GM21515 (cell line): ENCODE measurements at regions not wholly inside any gene's neighbourhood (a gene's known extent, or its start where the extent isn't known, plus 50 kb on each side); places are given as distances from the start of the nearest gene placed in this dataset.
"Not testable (repeated sequence)": the region's sequence is repeated elsewhere in the genome, so short reads cannot be mapped to it uniquely, and the experiment has no call there.

ENCODE experiments used
- ATAC-seq: cut with Tn5 transposase; IDR thresholded peaks from one replicate; pipeline ENCODE4 v1.9.1; 2021; ENCODE audit not compliant: unreplicated experiment

DNA sequence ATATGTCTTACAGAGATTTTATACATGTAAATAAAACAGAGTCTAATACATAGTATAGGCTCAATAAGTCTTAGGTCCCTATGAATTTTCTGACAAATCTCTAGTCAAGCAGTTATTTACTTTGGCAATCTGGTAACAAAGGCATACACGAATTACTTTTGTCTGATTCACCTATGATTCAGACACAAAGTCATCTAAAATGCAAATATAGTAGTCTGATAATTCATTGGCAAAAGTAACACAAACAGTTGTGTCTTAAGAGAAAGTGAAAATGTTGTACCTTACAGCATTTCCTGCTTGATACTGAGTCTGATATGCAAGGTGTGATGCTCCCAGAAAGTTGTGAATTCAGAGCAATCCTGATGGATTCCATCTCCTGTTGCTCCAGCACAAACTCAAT is 209.4 kb upstream of the PRSS1 start:
- no peak for ATAC-seq

DNA sequence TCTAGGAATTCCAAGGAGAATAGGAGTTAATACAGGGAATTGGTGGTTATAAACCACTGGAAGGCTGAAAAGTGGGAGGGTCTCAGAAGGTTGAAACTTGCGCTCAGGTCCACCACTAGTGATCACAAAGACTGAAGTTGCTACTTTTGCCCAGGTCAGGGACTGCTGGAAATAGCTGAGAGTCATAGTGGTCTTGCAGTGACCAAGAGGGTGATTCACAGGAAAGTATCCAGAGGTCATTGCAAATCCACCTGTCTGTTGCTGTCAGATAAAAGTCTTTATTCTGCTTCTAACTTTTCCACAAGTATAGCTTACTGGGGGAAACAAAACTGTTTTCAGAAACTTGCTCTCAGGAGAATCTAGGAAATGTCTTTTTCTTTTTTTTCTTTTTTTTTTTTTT is 211.5 kb upstream of the PRSS1 start:
- ATAC-seq, result no peak

DNA sequence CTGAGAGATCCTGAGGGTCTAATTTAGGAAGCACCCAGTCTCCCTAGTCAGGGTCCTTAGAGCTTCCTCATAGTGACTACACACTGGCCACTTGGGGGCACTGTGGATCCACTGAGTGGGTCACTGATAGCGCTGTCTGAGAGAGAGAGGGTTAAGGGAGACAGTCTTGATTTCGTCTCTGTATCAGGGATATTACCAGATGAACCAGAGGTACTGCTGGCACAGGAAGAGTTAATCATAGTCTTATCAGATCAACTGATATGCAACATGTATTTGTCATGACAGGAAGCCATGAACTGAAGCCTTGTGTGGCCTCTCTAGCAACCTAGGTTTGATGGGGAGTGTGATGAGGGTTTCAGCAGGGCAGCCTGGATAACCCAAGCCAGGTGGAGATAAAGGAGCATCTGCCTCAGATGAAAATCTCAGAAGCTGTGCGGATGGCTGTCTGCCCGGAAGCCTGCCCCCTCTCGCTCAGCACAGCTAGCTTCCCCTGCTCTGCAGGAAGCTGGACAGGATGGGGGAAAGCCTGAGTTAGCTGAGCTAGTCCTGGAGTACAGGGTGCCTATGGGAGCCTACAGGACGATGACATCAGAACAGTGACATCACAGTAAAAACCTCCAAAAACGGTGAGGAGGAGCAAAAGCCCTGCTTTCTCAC is 214.0 kb upstream of the PRSS1 start:
- ATAC-seq, result peak; percentile 85

DNA sequence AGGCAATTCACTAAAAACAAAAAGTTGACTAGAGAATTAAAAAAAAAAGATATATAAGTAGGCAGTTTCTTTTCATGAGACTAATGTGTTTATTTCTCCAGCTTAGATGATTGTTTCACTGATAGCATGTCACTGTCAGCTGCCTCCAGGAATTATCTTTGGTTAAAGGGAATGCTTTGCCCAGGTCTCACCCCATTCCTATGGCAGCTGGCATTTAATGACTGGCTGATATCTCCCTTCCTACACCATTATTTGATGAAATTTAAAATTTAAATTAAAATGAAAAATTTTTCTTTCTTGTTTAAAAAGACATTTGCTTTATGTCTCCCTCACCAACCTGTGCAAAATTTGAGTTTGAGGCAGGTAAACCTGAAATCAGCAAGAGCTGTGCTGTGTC is 214.5 kb upstream of the PRSS1 start:
- ATAC-seq, result no peak

DNA sequence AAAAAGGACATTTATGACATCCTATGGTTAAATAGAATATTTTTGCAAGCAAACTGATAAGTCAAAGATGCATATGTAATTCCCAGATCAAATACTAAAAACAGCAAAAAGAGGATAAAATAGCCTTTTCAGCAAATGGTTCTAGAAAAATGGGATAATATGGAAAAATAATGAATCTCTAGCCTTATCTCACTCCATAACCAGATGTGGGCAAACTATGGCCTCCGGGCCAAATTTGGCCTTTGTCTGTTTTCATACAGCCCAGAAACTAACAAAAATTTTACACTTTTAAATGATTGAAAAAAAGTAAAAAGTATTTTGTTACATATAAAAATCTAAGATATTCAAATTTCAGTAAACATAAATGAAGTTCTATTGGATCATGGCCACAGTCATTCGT is 215.4 kb upstream of the PRSS1 start:
- ATAC-seq, result no peak

DNA sequence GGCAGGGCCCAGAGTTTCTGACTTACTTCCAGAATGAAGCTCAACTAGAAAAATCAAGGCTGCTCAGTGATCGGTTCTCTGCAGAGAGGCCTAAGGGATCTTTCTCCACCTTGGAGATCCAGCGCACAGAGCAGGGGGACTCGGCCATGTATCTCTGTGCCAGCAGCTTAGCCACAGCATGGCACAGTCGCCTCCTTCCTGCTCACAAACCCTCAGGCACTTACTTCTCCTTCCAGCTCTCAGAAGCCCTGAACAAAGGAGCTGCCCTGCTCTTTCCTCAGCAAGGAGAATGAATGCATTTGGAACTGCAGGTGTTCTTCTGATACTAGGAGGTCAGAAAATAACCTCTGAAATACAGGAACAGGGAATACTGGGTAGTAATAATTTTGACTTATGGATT is 219.7 kb upstream of the PRSS1 start:
- no peak for ATAC-seq

DNA sequence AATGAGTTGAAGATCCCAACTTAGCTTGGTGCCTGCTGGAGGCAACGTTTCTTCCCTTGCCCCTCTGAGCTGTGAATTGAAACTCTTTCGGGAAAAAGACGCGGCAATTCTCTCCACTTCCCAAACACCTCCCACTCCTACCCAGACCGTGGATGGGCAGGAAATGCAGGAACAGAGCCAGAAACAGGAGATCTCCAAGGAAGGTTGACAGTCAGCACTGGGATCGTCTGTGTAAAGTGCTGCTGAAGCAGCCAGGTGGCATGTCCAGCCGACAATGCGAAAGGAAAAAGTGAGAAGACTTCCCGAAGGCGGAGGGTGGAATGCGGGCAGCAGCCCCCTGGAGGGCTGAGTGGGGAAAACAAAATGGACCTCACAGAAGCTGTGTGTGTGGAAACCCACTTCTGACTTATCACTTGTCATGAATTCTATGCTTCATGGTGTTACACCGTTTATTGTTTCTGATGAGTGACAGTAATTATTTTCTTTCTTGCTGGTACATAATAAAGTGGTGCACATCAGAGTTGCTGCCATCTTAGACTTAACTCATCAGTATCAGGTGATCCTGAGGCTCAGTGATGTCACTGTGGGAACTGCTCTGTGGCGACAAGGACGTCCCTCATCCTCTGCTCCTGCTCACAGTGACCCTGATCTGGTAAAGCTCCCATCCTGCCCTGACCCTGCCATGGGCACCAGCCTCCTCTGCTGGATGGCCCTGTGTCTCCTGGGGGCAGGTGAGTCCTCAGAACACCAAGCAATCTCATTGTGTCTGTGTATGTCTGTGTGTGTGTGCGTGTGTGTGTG is 220.5 kb upstream of the PRSS1 start:
- no peak for ATAC-seq

DNA sequence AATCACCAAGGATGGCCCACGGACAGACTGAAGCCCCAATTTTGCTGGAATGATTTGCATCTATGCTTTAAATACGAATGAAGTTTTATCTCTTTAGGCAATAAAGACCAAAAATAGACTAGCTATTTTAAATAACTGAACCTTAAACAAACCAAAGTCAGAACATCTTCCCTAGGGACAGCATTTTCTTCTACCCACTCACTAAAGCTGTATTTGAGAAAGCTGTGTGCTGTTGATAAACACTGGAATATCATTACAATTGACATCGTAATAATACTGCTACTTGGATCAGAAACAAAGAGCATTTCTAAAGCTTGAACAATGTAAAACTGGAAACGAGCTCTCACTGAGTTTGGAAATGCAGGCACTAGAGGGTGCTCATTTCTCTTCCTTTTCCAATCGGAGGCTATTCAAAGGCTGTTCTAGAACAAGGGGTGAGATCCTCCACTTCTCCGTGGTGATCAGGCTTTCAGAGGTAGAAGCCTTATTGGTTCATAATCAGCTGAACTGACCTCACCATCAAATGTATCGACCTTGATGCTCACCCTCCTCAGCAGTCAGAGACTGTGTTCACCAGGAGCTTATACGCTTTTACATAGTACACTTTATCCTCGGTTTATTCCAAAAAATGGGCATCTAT is 225.3 kb upstream of the PRSS1 start:
- ATAC-seq, result no peak

DNA sequence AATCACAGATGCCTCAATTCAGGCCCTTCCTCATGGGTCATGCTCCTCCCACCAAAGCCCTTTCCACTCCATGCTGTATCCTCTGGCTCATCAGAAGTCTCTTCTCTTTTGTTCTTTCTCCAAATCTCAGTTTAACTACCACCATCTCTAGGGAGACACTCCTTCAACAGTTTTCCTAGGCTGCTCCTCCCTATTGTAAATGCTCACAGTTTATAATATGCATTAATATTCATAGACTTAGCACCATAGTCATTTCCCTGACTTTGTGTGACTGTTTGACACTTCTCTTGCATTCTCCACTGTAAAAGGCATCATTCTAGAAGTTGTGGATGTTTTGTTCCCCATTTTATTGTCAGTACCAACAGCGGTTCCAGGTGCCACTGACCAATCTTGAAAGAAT is 226.5 kb upstream of the PRSS1 start:
- ATAC-seq, result no peak

DNA sequence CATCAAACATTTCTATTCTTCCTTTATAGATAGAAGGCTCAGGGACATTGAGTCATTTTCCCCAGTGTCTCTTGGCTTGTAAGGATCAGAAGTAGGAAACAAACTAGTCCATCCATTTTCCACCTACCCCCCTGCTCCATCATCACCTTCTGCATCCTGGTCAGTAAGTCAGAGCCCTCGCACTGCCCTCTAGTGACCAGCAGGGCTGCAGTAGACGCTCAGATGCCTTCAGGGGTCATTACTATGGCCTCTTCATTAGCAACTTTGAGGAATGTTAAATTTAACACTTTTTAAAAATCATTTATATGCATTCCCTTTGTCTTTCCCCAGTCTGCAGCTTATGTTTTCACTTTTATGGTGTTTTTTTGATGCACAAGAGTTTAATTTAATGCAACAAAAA is 228.4 kb upstream of the PRSS1 start:
- ATAC-seq, result not testable (repeated sequence)

DNA sequence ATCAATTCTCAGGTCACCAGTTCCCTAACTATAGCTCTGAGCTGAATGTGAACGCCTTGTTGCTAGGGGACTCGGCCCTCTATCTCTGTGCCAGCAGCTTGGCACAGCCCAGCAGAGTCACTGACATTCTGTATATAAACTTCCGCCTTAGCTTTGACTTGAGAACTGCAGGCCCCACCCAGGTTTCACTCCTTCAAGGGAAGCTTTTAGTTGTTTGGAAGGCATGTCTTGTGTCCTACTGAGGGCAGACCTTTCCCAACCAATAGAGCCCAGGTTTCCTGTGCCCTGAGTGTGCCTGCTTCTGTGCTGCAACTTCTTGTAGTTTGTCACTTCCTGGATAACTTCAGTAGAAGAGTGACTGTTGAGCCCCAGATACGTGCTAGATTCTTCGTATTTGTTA is 228.8 kb upstream of the PRSS1 start:
- ATAC-seq, result not testable (repeated sequence)

DNA sequence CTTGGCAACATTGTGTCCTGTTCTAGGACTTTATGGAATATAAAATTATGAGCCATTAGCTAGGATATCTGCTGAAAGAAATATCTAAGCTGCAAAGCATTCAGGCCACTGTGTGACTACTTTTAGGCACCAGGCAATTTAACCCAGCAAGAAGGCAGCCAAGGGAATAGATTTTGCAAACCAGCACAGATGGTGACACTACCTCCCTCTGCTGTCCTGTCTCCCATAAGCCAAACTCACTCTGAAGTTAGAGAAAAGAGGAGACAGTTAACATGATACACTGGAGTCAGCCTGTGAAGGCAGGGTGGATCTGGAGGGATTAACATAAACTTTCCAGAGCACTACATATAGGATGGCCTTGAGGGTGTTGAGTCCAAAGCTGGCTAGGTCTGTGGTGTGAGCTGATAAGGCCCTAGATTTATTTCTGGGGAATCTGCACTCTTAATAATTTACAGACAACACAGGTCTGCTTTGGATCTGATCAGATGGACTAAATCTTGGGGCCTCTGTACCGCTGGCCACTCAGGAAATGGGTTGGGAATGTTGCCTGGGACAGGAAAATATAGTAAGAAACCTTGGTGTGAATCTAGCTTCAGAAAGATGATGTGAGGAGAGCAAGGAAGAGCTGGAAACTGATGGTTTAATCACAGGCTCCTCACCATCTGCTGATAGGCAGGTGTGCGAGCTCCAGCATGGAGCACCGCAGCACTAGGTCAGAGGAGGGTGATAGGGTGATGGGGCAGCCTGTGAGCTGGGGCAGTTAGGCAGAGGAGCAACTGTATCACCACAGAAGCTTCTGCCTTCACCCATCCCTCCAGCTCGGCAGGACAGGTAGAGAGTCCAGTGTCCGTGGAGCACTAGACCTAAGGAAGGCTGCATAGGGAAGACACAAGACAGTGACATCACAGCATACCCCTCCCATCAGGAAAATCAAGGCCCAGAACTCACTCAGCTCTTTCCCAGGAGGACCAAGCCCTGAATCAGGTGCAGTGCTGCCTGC is 229.9 kb upstream of the PRSS1 start:
- no peak for ATAC-seq

DNA sequence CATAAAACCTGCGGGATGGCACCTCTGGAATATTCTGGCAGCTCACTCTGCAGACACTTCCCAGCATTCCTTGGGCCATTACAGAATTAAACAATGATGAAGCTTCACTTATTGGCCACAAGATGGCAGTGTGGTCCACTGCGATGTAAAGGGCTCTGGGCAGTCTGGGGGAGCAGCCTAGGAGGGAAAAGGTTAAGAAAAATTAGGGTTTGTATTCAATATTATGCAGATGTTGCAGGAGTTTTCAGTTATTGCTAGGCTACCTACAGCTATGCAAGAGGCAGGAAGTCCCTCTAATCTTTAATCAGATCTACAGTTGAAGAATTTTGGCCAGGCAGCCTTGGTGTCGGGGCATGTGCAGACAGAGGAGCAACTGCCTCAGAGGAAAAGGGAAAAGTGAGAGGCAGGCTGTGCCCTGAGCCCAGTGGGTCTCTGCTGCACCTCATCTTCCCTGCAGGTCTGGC is 233.2 kb upstream of the PRSS1 start:
- ATAC-seq, result peak; percentile 96

DNA sequence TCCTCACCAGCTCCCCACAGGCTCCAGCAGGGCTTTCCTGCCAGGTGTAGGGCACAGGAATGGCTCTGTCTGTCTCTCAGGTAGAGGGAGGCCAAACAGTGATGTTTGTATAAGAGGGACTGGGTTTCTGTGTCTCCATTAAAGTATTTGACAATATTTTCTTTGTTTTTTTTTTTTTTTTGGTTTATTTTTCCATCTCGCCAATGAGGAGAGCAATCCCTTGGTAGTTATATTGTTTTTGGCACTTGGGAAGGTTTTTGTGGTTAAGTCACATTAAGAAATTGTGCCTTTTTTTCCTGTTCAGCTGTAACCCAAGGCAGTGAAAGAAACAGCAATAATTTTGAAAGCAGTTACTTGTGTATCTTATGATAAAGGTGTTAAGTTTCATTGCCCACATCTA is 234.6 kb upstream of the PRSS1 start:
- ATAC-seq, result not testable (repeated sequence)

DNA sequence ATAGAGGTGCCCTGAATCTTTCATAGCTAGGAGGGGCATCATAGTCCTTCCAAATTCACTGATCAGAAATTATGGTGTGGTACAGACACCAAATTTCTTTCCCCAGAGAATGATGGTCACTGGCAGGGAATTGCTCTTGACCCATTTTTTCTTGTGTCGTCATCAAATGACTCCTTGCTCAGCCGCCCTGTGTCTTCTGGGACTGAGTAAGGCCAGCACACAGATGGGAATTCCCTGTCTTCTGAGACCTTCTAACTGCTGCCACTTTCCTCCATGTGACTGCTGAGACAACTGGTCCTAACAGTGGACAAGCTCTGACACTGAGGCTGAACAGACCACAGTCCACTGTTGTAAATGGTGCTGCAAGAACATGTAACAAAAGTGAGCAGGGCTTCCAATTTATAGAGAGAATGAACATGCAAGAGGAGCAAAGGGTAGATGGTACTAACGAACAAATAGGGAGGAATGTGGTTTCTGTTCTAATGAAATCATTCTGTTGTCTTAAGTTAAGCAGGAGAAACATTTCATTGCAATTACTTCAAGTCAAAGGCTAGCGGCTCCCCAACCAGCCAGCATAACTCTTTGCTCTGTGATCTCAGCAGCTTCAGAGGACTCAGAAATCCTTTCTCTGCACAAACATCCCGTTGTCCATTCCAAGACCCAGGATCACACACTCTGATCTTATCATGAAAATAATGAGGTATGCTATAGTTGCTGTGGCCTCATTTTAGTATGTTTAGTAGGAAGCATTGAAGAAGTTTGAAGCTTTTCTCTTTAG is 235.9 kb upstream of the PRSS1 start:
- ATAC-seq, result no peak

DNA sequence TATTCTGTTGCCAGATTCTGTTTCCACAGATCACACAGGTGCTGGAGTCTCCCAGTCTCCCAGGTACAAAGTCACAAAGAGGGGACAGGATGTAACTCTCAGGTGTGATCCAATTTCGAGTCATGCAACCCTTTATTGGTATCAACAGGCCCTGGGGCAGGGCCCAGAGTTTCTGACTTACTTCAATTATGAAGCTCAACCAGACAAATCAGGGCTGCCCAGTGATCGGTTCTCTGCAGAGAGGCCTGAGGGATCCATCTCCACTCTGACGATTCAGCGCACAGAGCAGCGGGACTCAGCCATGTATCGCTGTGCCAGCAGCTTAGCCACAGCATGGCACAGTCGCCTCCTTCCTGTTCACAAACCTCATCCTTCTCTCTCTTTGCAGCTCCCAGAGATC is 237.5 kb upstream of the PRSS1 start:
- no peak for ATAC-seq

DNA sequence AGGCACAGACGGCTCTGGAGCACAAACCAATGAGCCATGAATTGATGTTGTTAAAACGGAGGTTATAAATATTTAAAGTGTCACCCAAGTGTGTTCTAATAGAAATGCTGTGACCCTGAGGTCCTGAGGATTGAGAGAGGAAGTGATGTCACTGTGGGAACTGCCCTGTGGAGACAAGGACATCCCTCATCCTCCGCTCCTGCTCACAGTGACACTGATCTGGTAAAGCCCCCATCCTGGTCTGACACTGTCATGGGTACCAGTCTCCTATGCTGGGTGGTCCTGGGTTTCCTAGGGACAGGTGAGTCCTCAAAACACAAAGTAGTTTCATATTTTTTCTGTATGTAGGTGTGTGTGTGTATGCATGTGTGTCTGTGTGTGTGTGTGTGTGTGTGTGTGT is 237.9 kb upstream of the PRSS1 start:
- ATAC-seq, result no peak

DNA sequence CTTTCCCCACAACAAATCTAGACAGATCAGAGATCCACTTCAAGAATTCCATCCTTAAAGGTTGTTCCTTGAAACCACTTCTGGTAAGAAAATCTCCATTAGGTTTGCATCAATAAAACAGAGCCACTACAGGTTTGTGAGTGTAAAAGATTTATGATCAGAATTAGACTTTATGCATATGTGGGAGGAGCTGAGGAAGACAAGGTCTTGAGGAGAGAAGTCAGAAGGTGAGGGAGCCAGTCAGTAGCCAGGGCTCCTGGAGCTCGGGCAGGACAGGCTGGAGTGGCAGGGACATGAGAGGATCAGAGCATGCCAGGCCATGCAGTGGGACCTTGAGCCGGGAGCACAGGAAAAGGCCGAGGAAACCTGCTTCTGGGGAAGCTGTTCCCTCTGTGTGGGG is 240.0 kb upstream of the PRSS1 start:
- ATAC-seq, result not testable (repeated sequence)

DNA sequence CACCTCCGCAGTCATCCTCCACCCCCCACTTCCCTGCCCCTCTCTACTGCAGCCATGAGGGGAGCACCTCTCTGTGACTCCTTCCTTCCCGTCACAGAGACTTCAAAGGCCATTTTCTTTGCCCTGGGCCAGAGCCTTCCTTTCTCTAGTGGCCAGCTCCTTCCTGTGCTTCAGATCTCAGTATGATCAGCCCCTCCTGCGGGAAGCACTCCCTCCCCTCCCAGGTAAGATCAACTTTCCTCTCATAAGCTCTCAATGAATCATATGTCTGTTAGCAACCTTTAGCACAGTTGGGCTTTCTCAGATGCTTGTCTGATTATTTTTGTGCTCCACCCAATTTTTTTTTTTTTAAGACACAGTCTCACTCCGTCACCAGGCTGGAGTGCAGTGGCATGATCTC is 241.0 kb upstream of the PRSS1 start:
- ATAC-seq, result no peak

DNA sequence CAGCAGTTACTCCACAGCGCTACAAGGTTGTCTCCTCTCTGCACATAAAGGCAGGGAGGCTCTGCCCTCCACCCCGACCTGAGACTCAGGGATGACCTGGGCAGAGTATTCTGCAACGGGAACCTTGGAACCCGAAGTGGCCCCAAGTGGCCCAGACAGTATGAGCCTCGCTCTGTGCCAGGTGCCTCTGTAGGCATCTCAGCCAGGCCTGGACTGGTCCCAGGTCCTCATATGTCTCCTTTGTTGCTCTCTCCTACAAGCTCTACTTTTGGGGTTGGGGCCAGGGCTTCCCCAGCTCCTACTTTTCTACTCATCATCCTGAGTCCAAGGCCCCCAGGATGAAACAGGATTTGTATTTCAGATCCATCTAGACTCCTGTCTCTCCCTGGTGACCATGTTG is 241.5 kb upstream of the PRSS1 start:
- ATAC-seq, result no peak
